Activated naive CD8-positive, alpha-beta T cell (primary cell): ENCODE measurements at regions not wholly inside any gene's neighbourhood (a gene's known extent, or its start where the extent isn't known, plus 50 kb on each side); places are given as distances from the start of the nearest gene placed in this dataset.
"Not testable (repeated sequence)": the region's sequence is repeated elsewhere in the genome, so short reads cannot be mapped to it uniquely, and the experiment has no call there.

ENCODE experiments used
- H3K27ac Mint-ChIP-seq: one replicate; pipeline ENCODE4 v1.8.0; 2021; ENCODE audit warnings: mixed read lengths
- H3K27me3 Mint-ChIP-seq: one replicate; pipeline ENCODE4 v1.8.0; 2021; ENCODE audit warnings: mixed read lengths
- H3K36me3 Mint-ChIP-seq: one replicate; pipeline ENCODE4 v1.8.0; 2021; ENCODE audit warnings: mixed read lengths
- H3K4me1 Mint-ChIP-seq: one replicate; pipeline ENCODE4 v1.8.0; 2021; ENCODE audit warnings: low read depth, mixed read lengths
- H3K4me3 Mint-ChIP-seq: one replicate; pipeline ENCODE4 v1.8.0; 2021; ENCODE audit warnings: mild to moderate bottlenecking, mixed read lengths
- H3K9me3 Mint-ChIP-seq: one replicate; pipeline ENCODE4 v1.8.0; 2021; ENCODE audit warnings: low read depth, mixed read lengths

DNA sequence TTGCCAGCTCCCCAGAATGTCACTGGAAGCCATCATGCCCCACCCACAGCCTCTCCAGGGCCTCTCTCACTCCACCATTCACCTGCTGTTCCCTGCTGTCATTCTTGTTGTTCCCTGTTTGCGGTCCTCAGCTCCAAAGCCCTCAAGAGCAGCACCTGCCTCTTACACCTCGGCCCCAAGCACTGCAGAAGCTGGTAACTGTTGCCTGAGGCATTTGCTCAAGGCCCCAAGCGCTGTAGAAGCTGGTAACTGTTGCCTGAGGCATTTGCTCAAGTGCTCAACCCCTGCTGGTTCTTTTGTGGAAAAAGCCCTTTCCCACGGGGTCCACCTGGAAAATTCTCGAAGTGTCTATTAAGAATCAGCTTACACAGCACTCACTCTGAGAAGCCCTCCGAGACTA is 78.0 kb downstream of the ARL6IP4 start:
- Mint-ChIP-seq H3K27me3 (no peaks in the 10 kb centered on the region), H3K4me1 (peaks cover 22% of the 10 kb centered on the region), H3K36me3 (no peaks in the 10 kb centered on the region), H3K9me3 (no peaks in the 10 kb centered on the region), H3K27ac (peak overlapping the region; percentile 56), H3K4me3 (no peak overlapping the region)

DNA sequence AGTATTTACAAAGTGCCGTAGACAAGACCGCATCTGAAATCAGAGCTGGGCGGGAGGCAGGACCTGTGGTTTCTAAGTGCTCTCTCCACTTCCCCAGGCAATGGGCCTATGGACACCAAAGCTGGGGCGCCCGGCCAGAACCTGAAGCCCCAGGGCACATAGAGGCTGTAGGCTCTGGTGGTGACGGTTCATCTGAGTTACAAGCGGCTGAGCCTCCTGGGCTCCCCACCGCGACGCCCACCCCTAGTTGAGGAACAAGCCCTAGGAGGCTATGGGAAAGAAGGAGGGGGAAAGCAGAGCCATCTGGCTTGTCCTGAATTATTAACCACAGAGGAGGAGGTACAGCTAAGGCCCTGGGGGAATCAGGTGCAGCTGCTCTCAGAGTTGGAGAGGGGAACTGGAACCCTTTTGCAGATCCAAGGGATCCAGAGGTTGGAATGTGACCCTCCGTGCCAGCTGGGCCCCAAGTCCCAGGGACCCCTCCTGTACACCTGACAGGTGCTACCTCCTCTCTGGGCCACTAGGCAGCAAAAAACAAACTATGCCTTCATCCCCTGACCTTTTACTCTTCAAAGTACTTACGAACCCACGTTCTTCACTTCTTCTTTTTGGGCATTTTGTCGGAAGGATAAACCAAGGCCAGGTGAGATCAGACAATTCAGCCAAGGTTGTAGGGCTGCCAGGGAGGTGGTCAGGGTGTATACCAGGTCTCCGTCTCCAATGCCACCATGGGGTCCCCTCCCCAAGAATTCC is 77.2 kb downstream of the ARL6IP4 start:
- H3K27ac Mint-ChIP-seq = no peak overlapping the region
- peaks cover 19% of the 10 kb centered on the region for H3K4me1 Mint-ChIP-seq

DNA sequence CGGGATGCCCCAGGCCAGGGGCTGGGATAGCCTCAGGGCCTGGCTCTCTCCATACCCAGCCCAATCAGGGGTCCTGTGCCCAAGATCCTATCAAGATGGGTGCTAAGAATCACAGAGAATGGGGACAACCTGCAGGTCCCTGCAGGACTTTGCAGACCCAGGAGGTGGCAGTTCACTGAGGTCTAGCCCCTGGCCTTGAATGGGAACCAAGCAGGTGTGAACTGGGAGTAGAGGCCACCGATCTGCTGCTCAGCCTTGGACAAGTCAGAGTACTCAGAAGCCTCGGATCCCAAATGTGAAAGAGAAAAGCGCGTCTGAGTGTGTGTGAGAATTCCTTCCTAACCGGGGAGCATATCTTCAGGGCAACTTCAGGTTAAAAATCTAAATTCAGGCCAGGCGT is 76.2 kb downstream of the ARL6IP4 start:
- Mint-ChIP-seq H3K27ac (no peak overlapping the region), H3K4me3 (no peak overlapping the region)

More for the DNA sequence above, 77.2 kb downstream of the ARL6IP4 start:
- Mint-ChIP-seq H3K9me3 (no peaks in the 10 kb centered on the region), H3K4me3 (no peak overlapping the region), H3K27me3 (no peaks in the 10 kb centered on the region), H3K36me3 (no peaks in the 10 kb centered on the region)

DNA sequence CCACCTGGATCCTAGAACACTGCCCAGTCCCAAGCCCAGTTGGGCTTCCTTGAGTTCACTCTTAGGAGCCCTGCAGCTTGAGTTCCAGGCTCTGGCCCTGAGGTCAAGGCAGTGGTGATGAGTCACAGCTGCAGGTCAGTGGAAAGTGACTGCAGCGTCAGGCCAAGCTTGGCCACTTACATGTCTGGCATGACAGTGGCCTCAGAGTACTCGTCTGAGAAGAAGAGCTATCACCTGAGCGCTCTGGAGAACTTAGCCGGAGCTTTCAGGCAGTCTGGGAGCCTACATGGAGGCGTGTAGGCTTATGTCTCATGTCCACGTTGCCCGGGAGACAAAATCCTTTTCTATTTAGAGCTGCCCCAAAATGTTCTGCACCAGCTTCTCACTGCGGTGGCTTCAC is 75.6 kb downstream of the ARL6IP4 start:
- Mint-ChIP-seq H3K27me3 (no peaks in the 10 kb centered on the region), H3K36me3 (no peaks in the 10 kb centered on the region), H3K27ac (no peak overlapping the region), H3K4me3 (no peak overlapping the region), H3K4me1 (peaks cover 11% of the 10 kb centered on the region), H3K9me3 (no peaks in the 10 kb centered on the region)

More for the DNA sequence above, 76.2 kb downstream of the ARL6IP4 start:
- Mint-ChIP-seq H3K4me1 (peaks cover 10% of the 10 kb centered on the region), H3K36me3 (no peaks in the 10 kb centered on the region), H3K9me3 (no peaks in the 10 kb centered on the region), H3K27me3 (no peaks in the 10 kb centered on the region)

DNA sequence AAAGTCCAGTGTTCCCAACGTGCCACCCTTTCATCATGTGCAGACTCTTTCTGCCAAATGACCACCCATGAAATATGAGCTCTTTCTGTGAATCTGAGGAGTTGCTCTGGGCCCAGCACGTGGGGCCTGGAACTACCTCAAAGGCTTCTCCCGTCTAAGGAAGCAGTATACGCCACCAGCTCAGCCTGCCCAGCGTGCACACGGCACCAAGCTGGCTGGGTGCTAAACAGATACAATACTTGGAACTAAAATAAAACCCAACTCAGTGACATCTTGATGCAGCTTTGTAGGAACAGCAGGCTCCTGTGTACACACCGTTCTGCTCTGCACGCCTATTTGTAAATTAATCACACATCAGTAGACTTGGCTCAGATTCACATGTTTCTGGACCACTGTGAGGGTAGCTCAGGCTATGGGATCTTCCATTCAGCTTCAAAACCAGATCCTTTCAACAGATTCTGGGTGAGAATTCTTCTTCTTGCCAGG is 74.8 kb downstream of the ARL6IP4 start:
- Mint-ChIP-seq H3K27ac (no peak overlapping the region), H3K27me3 (no peaks in the 10 kb centered on the region), H3K9me3 (no peaks in the 10 kb centered on the region), H3K4me3 (no peak overlapping the region), H3K4me1 (peaks cover 15% of the 10 kb centered on the region), H3K36me3 (no peaks in the 10 kb centered on the region)

DNA sequence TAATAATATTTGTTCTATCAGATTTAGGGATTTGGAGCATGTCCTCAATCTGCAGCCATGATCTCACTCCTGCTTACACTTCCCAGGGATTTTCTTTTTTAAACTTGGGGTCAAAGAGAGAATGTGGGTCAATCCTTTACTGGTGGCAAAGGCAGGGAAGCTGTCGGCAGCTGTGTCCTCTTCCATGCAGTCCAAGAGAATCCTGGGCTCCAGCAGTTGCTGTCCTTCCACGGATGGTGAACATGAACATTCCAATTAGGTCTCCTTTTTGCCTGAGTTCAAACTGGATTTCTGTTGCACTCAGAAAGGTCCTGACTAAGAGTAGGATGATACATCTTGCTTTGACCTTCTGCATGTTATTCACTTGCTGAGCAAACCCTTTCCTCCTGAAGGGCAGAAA is 73.9 kb downstream of the ARL6IP4 start:
- H3K4me3 Mint-ChIP-seq = no peak overlapping the region
- no peak overlapping the region for H3K27ac Mint-ChIP-seq
- H3K27me3 Mint-ChIP-seq = no peaks in the 10 kb centered on the region
- H3K9me3 Mint-ChIP-seq = no peaks in the 10 kb centered on the region
- H3K4me1 Mint-ChIP-seq = peaks cover 17% of the 10 kb centered on the region
- no peaks in the 10 kb centered on the region for H3K36me3 Mint-ChIP-seq

DNA sequence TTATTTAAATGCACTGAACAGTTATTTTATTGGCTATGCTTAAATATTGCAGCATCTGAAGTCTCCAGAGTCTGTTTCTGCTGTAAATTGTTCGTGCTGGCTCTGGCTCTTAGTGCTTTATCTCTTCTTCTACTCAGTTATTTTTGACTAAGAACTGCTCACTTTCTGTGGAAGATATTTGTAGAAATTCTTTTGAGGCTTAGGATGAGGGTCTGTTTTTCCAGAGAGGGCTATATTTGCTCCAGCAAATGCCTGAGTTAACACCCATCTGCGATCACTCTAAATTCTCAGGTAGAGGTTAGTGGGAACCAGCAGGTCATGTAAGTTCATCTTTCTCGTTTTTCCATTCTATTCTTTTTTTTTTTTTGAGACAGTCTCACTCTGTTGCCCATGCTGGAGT is 71.1 kb downstream of the ARL6IP4 start:
- no peaks in the 10 kb centered on the region for H3K9me3 Mint-ChIP-seq
- H3K27me3 Mint-ChIP-seq = no peaks in the 10 kb centered on the region
- H3K4me1 Mint-ChIP-seq = peaks cover 32% of the 10 kb centered on the region

DNA sequence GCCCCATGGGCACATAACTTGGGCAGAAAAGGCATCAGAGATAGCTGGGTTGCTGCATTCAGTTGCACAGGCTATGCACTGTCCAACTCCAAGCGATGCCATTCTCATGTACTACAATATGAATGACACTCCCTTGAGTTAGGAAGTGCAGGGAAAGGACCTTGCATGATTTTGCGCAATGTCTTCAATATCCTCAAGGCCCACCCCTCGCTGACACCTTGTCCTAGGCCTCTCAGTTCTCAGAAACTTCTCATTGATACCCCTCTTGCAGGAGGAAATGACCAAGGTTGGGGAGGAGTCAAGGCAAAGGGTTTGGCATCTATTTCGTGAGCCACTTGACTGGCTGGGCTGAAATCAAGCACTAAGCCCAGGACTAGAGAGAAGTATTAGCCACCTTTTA is 70.4 kb downstream of the ARL6IP4 start:
- Mint-ChIP-seq H3K4me1 (peaks cover 36% of the 10 kb centered on the region), H3K27me3 (no peaks in the 10 kb centered on the region), H3K36me3 (no peaks in the 10 kb centered on the region), H3K4me3 (no peak overlapping the region), H3K27ac (no peak overlapping the region), H3K9me3 (no peaks in the 10 kb centered on the region)

More for the DNA sequence above, 71.1 kb downstream of the ARL6IP4 start:
- no peak overlapping the region for H3K4me3 Mint-ChIP-seq
- no peaks in the 10 kb centered on the region for H3K36me3 Mint-ChIP-seq
- peak overlapping the region; percentile 43 for H3K27ac Mint-ChIP-seq

DNA sequence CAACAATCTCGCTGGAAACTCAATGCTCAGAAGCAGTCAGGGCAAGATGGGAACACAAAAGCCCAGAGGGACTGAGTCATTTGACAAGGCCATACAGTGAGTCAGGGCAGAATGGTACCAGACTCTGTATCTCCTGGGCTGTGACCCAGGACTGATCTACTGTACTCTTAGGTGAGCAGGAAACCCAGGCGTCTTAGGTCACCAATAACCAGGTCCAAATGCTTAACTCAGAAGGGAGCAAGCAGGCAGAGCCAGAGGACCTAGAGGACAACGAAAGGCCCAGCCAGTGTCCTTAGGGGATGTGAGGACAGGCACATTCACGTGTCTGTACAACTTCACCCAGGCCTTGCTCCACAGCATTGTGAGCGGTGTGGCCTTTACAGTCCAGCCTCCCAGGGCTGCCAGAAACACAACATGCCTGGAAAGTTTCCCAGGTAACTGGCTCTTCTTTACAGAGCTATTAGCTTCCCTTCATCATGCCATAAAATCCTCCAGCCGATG is 69.9 kb downstream of the ARL6IP4 start:
- H3K27me3 Mint-ChIP-seq = no peaks in the 10 kb centered on the region
- no peak overlapping the region for H3K27ac Mint-ChIP-seq
- H3K9me3 Mint-ChIP-seq = no peaks in the 10 kb centered on the region
- no peak overlapping the region for H3K4me3 Mint-ChIP-seq
- H3K4me1 Mint-ChIP-seq = peaks cover 37% of the 10 kb centered on the region
- no peaks in the 10 kb centered on the region for H3K36me3 Mint-ChIP-seq

DNA sequence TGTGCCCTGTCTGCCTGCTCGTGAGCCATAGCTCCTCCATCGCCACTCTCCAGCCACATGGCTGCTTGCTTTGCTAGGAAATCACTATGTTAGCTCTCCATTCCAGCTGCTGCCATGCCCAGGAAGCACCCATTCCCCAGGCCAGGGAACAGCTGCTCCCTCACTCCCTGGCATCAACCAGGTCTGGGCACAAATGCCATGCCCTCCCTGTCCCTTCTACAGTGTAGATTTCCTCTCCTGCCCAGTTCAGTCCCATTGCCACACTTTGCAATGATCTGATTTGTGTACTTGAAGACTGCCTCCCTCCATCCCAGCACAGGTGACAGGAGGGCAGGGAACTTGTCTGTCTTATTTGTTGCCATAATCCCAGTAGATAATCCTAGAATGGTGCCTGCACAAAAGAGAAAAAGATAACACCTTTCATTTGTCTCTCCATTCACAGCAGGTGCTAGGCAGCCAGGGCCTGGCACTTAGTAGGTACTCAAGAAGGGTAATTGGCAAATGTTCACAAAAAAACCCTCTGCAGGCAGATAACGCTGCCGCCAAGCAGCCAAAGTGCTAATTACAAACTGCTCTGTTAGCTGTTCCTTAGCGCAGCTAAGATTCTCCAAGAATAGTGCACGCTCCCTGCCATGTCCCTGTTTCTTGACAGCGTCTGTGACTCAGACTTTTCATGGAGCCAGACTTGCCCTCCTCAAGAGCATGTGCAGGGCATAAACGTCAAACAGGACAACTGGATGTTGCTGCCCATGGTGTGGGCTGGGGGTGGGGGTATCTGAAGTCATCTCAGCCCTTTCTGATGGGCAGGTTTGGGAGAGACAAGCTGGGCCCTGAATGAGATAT is 69.1 kb downstream of the ARL6IP4 start:
- H3K36me3 Mint-ChIP-seq = no peaks in the 10 kb centered on the region
- peaks cover 45% of the 10 kb centered on the region for H3K4me1 Mint-ChIP-seq
- H3K4me3 Mint-ChIP-seq = no peak overlapping the region
- H3K27ac Mint-ChIP-seq = peak overlapping the region; percentile 86
- H3K9me3 Mint-ChIP-seq = no peaks in the 10 kb centered on the region
- no peaks in the 10 kb centered on the region for H3K27me3 Mint-ChIP-seq

DNA sequence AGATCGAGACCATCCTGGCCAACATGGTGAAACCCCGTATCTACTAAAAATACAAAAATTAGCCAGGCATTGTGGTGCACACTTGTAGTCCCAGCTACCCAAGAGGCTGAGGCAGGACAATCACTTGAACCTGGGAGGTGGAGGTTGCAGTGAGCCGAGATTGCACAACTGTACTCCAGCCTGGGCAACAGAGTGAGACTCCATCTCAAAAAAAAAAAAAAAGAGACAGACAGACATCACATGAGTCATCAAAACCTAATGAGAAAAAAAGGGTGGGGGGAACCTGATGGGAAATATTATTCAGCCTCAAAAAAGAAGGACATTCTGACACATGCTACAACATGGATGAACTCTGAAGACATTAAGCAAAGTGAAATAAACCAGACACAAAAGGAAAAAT is 67.4 kb downstream of the ARL6IP4 start:
- H3K4me3 Mint-ChIP-seq, H3K36me3 Mint-ChIP-seq, H3K27ac Mint-ChIP-seq, H3K27me3 Mint-ChIP-seq, H3K9me3 Mint-ChIP-seq: not testable (repeated sequence)
- peaks cover 62% of the 10 kb centered on the region for H3K4me1 Mint-ChIP-seq

DNA sequence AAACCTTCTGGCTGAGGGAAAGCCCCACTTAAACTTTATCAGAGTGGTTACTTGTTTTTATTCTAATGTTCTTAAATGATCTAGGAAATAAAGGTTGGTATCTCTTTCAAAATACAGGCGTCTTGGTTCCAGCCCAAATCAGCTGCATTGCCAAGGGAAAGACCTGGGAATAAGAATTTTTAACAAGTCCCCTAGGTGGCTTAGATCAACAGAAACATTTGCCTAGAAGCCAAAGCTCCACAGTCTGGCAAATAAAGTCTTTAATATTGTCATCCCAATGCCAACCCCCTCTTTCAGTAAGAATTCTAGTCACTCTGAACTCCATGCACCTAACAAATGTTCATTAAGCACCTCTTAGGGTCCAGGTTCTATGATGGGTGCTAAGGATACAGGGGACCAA is 66.8 kb downstream of the ARL6IP4 start:
- Mint-ChIP-seq H3K27me3 (no peaks in the 10 kb centered on the region), H3K27ac (no peak overlapping the region), H3K4me1 (peaks cover 62% of the 10 kb centered on the region), H3K36me3 (no peaks in the 10 kb centered on the region), H3K4me3 (no peak overlapping the region), H3K9me3 (no peaks in the 10 kb centered on the region)

DNA sequence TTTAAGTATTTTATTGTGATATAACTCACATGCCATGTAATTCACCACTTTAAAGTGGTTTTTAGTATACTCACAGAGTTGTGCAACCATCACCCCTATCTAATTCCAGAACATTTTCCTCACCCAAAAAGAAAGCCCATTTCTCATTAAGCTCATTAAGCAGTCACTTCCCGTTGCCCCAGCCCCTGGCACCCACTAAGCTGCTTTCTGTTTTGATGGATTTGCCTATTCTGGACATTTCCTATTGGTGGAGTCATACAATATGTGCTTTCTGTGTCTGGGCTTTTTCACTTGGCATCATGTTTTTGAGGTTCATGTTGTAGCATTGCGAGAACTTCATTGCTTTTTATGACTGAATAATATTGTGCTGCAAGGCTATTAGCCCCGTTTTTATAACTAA is 66.0 kb downstream of the ARL6IP4 start:
- Mint-ChIP-seq H3K27me3 (no peaks in the 10 kb centered on the region), H3K36me3 (no peaks in the 10 kb centered on the region), H3K4me3 (no peak overlapping the region), H3K4me1 (peaks cover 59% of the 10 kb centered on the region), H3K9me3 (no peaks in the 10 kb centered on the region), H3K27ac (no peak overlapping the region)

DNA sequence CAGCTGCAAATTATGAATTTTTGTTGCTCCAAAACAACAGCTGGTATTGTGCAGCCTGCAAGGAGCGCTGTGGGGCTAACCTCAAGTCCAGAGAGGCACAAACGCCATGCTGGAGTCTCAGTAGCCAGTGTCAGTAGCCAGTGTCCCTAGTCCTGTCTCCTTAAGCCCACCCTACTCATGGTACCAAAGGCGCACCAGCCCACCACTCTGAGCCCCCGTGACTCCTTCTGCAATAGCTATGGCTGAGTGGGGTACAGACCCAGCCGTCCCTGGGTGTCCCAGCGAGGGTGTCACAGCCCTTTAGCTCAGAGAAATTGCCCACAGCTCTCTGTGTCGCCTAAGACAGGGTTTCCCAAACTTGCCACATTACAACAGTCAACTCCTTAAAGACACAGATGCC is 65.2 kb downstream of the ARL6IP4 start:
- no peaks in the 10 kb centered on the region for H3K27me3 Mint-ChIP-seq
- H3K27ac Mint-ChIP-seq = no peak overlapping the region
- H3K36me3 Mint-ChIP-seq = no peaks in the 10 kb centered on the region
- H3K4me3 Mint-ChIP-seq = no peak overlapping the region
- H3K9me3 Mint-ChIP-seq = no peaks in the 10 kb centered on the region
- peaks cover 54% of the 10 kb centered on the region for H3K4me1 Mint-ChIP-seq

DNA sequence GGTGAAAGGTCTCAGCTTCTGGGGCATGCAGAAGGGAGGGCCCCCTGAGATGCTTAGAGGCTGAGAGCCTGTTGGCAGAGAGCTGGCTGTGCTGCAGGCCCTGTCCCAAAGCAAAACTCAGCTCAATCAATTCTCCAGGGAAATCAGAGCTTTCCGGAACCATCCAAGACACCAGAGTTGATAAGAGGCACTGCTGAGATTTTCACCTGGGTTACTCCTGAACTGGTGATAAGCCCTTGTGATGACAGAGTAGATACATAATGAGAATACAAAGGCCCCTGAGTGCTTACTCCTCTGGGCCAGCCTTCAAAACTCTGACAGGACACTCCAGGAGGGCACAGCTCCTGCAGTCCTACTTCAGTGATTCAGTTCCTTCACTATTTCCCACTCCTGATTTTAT is 63.9 kb downstream of the ARL6IP4 start:
- Mint-ChIP-seq H3K36me3 (no peaks in the 10 kb centered on the region), H3K9me3 (no peaks in the 10 kb centered on the region), H3K27ac (peak overlapping the region; percentile 90), H3K27me3 (no peaks in the 10 kb centered on the region), H3K4me3 (no peak overlapping the region), H3K4me1 (peaks cover 45% of the 10 kb centered on the region)
